IPS DF 4.7 (cell line): ENCODE measurements at regions not wholly inside any gene's neighbourhood (a gene's known extent, or its start where the extent isn't known, plus 50 kb on each side); places are given as distances from the start of the nearest gene placed in this dataset.

Source experiments
- DNase-seq: peaks from one replicate; pipeline ENCODE4 v3.0.0-alpha.2; 2013; ENCODE audit warnings: low spot score; ENCODE audit errors: extremely low read depth

DNA sequence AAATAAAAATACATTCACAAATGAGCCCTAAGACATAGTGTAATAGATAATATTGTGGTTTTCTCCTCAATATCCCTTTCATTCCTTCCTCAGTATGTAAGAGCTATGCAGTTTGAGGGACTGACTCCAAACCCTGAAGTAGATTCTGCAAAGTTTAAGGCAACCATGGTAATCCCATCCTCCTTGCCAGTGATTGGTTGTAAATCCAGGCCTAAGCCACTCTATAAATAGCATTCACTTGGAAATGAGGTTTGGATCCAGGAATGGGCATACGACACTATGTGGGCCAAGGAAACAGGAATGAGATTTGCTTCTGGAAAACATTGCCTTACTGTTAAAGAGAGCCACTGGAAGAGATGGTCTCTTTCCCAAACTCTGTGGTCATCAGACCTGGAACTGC lies 468.7 kb upstream of the SOX5 start:
- no peak for DNase-seq

DNA sequence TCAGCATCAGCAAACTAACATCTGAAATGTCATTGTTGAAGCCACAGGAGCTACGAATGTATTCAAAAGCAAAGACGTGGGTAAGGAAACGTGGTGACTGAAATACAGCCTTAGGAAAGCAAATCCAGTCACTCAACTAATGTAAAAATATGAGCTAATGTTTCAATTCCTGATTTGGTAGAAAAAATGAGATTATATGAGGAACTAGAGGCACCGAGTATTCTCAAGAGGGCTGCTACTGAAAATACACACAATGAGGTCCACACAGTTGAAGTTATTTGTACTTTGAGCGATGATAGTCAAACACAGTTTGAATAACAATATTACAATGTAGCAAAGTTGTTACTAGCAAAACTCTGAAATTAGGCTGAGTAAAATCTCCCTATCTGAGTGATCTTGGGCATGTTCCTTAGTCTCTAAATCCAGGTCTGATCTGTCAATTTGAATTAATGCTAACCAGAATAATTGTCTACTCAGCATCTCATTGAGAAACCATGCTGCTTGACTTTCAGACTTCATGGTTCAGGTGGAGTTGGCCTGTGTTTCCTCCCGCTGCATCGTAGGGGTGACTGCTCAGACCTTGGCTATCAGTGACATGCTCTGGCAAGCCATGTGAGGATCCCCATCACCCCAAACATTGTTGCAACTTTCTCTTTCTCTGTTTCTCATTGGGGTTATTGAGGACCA lies 467.1 kb upstream of the SOX5 start:
- DNase-seq, result no peak

DNA sequence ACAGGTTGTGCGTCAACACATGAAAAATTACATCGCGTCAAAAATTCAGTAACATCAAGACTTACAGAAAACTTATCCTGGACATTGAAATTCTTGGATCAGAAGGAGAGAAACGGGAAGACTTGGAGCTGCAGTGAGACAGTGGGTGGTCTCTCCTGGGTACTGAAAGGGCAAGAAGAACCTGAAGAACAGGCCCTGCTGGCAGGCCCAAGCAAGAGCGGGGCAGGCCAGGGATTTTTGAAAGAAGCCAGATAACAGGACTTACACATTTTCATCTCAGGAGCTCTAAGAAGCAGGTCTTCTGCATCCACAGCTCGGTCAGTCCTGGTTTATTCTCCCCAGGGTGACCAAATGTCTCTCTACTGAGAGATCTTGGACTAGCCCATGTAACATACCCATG lies 466.5 kb upstream of the SOX5 start:
- no peak for DNase-seq

DNA sequence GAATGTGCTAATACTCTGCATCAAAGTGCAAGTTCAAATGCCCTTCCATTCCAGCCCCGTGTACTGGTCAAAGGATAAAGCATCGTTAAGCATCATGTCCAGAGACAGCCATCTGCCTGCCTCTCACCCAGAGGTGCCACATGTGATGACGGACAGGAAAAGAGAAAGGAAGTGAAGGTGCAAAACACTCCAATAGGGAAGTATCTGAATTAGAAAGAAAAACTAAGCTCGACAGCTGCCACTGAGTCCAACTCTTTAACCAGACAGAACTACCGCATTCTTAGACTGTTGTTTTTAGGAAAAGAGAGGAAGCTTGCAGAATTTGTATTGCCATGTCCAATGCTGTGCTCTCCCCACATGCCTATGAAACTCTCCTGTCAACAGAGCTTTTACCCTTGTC lies 465.0 kb upstream of the SOX5 start:
- DNase-seq, result no peak

DNA sequence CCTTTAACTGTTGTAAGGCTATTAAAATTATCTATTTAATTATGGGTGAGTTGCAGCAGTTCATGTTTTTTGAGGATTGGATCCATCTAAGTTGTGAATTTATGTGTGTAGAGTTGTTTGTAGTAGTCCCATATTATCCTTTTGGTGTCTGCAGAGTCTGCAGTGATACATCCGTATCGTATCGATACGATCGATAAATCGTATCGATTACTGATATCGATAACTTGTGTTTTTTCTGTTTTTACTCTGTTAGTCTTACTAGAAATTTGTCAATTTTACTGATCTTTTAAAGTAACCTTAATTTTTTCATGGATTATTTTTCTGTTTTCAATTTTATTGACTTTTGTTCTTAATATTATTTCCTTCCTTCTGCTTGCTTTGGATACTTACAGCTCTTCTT lies 462.5 kb upstream of the SOX5 start:
- no peak for DNase-seq

DNA sequence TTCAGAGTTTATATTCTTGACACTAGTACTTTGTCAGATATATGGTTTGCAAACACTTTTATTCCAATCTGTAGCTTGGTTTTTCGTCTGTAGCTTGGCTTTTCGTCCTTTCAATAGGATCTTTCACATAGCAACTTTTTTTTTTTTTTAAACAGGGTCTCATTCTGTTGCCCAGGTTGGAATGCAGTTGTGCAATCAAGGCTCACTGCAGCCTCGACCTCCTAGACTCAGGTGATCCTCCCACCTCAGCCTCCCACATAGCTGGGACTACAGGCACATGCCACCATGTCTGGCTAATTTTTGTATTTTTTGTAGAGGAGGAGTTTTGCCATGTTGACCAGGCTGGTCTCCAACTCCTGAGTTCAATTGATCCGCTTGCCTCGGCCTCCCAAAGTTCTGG lies 460.4 kb upstream of the SOX5 start:
- DNase-seq, result no peak

DNA sequence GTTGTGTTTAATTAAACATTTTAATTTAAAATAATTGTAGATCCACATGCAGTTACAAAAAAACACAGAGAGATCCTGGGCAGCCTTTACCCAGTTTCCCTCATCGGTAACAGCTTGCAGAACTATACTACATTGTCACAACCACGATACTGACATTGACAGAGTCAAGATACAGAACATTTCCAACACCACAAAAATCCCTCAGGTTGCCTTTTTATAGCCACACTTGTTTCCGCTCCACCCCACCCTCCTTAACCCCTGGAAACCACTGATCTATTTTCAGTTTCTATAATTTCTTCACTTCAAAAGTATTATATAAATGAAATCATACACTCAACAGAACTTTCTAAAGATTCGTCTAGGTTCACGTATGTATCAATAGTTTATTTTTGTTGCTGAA lies 458.8 kb upstream of the SOX5 start:
- DNase-seq, result no peak

DNA sequence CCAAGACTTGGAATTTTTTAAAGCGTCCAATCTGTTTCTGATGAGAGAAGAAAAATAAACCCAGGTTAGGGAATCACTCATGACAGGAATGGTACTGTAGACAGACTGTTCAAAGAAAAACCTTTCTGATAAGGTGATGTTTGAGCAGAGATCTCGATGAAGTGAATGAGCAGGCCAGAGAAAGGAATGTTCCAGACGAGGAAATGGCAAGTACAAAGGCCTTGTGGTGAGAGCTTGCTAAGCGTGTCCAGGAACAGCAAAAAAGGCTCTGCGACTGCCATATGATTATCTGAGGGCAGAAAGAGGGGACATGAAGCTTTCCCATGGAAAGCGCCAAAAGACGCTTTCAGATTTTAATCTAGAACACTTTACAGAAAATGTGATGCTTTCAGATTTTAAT lies 458.4 kb upstream of the SOX5 start:
- DNase-seq, result no peak

DNA sequence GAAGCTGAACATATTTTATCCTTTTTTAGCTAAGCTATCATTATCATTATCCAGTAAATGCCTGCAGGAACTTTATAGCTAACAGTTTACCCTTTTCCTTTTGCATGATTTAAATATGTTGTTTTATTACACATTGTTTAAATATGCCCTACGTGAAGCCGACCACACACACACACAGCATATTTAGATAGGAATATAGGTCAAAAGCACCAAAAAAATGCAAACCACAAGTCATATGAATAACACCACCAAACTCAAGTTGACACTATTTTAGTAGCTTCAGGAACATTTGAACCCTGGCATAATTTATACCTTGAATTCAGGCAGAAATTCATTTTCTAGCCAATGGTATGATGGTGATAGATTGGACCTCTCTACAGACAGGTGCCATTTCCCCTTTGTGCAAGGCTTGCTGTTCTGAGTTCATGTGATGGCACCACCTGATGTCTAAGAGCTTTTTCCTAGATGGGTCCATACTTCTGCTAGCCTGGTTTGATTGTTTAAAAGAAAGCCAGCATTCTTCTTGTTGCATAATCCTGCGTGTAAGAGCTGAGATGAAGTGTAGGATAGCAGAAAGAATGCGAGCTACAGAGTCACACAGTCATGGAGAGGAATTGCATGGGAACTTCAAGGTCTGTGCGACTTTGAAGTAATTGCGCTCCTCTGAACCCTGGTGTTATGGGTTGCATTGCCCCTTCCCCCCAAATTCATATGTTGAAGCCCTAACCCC lies 454.8 kb upstream of the SOX5 start:
- no peak for DNase-seq

DNA sequence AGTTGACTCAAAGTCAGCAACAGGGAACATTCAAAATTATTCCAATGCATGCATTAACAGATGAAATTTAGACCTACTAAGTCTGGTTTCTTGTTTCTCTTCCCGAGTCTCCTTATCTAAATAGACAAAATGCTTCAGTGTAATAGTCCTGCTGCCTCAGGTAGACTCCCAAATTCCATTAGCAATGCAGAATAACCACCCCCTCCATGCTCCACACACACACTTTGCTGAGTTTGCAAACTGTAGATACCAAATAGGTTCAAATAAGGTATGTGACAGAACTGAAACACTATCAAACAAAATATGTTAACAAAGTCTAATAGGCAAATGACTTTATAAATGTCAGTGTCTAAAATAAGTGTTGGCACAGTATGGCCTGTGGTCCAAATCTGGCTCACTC lies 451.1 kb upstream of the SOX5 start:
- no peak for DNase-seq

DNA sequence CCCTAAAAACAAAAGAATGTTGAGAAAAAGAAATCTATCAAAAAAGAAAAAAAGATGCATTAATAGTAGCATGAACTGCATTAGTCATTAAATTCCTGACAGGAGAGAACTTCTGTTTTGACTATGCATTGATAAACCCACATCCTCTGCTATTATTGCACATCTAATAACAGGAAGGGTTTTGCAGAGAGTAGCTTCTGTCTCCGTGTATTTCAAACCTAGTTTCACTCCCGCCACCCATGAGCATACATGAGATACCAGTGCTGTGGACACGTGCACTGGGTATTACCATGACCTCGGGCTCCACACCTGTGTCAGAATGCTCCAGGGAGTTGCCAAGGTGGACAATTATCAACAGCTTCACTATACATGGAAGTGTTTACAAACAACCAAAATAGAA lies 449.1 kb upstream of the SOX5 start:
- DNase-seq, result no peak

DNA sequence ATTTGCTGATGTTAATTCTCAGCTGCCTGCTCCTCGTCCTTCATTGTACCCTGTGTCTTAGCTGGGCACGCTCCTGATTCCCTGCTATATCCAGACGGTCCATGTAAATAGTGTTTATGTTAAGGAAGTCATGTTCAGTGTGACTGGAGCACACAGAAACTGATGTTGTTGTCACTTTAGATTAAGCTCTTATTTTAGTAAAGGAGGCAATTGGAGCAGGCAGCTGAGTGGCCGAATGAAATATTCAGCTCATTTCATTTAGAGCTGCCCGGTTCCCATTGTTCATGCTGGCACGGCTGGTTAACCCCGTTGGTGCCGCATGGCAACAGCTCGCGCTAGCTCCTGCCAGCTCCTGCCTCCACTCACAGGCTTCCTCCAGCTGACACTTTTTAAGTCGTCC lies 446.8 kb upstream of the SOX5 start:
- no peak for DNase-seq

DNA sequence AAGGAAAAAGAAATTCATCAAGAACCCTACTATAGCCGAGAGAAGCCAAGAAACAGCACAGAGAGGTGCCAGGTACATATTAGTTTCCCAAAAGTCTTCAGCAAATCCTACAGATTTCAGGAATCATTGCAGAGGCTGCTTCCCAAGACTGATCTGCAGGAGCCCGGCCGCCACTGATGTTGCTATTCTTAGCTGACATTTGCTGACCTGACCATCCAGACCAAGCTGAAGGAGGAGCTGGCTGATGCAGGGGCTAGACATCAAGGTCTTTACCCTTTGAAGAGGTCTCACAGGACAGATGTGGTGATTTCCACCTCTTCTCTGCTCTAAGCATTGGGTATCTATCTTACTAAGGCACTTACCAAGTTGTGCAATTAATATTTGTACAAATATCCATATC lies 444.8 kb upstream of the SOX5 start:
- DNase-seq, result no peak

DNA sequence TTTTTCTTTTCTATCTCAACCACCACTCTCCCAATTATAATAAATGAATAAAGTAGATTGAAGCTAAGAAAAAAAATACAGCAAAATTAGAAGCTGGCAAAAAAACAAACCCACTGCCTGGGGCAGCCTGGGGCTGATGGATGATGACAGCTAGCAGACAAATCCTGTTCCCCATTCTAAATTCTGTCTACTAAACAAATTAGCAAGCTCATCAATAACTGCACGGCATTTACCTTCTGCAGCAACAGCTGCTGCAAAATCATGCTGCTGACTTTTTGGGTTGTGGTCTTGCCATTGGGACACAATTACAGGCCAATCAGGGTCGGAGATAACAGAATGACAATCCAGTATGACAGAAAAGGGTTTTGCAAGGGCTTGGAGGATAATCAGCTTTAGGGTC lies 443.6 kb upstream of the SOX5 start:
- DNase-seq, result no peak

DNA sequence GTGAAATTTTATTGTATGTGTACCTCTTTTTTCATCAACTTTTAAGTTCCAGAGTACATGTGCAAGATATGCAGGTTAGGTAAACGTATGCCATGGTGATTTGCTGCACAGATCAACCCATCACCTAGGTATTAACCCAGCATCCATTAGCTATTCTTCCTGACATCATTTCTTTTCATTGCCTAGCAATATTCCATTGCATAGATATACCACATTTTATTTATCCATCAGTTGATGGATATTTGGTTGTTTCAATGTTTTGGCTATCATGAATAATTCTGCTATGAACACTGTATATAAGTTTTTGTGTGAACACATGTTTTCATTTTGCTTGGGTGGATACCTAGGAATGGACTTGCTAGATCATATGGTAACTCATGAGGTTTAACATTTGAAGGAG lies 439.9 kb upstream of the SOX5 start:
- no peak for DNase-seq

DNA sequence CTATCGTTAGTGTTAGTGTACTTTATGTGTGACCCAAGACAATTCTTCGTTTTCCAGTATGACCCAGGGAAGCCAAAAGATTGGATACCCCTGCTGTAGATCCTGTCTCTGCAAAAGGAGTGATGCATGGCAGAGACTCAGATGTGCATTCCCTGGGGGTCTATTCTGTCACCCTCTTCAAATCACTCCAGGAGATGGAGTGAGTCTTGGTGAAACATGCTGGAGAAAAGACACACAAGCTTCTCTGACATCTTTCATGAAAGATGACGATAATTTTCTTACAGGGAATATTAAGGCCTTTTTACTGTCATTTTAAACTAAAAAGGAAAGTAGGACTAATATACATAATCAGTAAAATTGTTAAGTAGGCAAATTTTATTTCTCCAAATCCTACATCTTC lies 437.9 kb upstream of the SOX5 start:
- no peak for DNase-seq

DNA sequence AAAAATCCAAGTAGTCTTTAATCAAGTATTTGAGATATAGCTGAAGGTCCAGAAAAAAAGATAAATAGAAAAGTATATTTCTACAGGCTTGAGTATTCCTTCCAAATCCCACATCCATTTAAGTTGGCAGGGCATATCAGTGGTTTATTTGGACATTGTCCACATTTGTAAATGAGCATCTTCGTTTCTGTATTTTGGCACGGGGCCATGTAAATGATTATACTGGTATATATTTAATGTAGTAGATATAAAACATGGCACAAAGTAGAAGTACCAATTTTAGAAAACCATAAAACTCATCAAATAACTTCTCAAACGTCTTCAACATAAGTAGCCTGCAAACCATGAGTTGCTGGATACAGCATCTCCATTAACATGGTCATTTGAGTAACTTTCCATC lies 437.4 kb upstream of the SOX5 start:
- DNase-seq, result no peak

DNA sequence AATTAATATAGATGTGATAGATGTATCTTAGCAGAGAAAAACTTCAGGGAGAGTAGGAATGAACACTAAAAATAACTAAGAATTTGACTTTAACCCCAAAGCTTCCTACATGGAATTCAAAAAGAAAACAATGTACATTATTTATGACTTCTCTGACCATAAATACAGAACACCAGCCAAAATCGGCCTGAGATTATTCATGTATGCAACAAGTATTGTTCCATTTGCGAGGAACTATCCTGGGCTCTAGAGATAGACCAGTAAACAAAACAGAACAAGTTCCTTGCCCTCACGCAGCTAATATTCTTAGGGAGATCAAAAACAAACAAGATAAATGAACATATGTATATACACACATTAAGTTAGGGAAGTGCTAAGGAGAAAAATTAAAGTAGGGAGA lies 432.3 kb upstream of the SOX5 start:
- DNase-seq, result no peak

DNA sequence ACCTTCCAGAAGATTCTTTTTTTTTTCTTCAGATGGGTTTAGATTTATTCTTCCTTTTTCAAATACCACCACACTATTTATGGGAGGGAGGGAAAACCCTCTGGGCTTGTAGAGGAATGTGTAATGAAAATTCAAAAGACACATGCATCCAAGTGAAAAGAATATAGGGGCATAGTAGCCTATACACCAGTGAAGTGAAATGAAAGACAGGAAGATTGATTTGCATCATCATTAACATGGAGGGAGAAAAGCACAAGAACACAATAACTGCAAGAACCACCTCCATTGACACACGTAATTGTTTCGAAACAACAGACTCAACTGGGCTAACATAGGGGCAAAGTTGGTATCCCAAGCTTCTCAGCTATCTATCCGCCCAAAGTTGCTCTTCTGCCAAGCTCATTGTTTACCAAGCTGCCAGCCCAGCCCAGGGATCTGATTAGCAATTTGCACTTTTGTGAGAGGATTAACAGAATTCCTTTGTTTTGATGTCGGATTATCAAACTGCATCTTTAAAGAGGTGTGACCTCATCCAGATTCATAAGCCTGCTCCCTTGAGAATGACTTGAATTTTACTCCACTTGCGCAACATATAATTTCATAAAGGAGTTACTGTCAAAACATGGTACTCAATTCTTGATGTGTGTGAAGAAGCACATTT lies 430.5 kb upstream of the SOX5 start:
- DNase-seq, result no peak

DNA sequence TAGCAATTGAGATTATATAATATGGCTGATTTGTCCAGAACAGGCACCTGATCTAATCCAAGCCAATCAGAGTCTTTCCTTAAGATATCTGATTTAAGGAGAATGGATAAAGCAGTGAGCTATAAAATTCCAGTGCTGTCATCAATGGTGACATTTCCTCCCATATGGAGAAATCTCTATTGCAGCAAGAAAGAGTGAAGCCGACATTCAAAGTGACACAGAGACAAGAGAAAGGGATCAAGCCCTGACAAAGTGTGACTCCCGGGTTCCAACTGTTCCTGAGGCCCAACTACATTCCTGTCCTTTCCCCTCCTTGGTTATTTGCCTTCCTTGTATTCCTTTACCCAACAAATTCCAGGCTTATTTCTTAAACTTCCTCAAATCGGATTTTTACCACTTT lies 430.0 kb upstream of the SOX5 start:
- DNase-seq, result no peak

DNA sequence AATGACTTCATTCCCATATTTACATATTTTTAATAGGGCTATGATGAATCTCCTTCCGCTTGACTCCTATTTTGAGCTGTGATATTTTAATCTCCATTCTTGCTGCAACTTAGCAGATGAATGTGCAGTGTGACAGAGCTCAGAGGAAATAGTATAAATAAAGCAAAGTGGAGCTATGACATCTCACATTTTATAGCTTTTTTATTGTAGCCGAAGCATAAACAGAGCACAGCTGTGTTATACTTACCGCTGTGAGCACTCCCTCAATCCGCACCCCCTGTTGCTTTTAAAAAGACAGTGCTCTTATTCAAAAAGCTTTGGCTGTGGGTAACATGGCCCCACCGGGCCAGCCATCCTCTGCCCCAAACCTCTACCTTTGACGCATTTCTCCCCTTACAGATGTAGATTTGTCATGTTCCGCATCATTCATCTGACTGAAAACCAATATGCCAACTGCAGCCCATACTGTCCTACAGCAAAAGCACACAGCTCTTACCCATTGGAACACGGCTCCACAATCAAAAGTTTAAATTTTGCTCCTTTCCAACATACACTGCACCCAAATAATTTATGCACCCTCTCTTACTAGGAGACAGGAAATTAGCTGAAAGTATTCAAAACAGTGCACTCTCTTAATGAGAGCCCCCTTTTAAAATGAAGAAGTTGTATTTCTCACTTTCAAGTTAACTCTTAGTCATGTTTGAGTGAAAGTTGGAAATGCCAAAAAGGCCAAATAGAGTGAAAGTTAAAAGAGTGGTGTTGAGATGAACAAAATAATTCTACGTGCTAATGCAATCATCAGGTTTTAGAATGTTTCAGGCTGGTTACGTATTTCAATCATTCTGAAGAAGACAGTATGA lies 429.3 kb upstream of the SOX5 start:
- no peak for DNase-seq

DNA sequence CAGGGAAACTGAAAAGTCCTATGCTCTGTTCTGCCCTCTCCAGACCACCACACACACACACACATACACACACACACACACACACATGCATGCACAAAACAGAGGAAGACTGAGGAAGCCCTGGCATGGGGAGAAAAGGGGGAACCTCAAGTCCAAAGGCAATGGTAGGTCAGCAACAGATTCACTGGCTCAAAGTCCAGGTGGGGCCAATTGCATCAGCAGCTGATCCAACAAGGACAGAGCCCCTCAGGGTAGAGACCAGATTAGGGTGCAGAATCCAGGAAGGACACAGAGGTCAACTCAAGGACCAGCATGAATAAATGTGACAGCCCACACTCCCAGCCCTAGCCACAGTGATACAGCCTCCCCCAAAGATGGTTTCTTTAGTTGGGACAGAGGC lies 425.0 kb upstream of the SOX5 start:
- no peak for DNase-seq
